ENCODE measurements at regions not wholly inside any gene's neighbourhood (a gene's known extent, or its start where the extent isn't known, plus 50 kb on each side); places are given as distances from the start of the nearest gene placed in this dataset.

- DNase-seq (no peak), ATAC-seq (ENCODE audit: low read depth) (no peak)
- no peak overlapping the region for H3K27ac ChIP-seq (ENCODE audit: insufficient read depth, low read length)
- no peaks in the 10 kb centered on the region for H3K79me1 ChIP-seq (ENCODE audit: low read depth in 1 of 2, low read length in 2 of 2)
- WGBS, 2 experiments (ENCODE audit: extremely low coverage in 2 of 2, insufficient read length in 1 of 2), result no CpG with 5 or more reads among the region's 1 CpG
- H3K4me3 ChIP-seq (ENCODE audit: insufficient read depth, low read depth, low read length), result no peak overlapping the region
- no peak overlapping the region for H2AK9ac ChIP-seq (replicated peaks; ENCODE audit: low read depth, low read length, poor library complexity)
- no peak overlapping the region for H3K14ac ChIP-seq (replicated peaks; ENCODE audit: low read depth, low read length)
- no peak overlapping the region for H2AK5ac ChIP-seq (ENCODE audit: low read depth, low read length)
- intact Hi-C loops (cut with micrococcal nuclease) (no loop called here), dilution Hi-C loops (cut with HindIII; ENCODE audit: low sequenced_read_pairs, unreplicated experiment) (no loop called here), in situ Hi-C loops (cut with MboI; ENCODE audit: low sequenced_read_pairs) (no loop called here)
- no peak overlapping the region for H3K56ac ChIP-seq (ENCODE audit: extremely low read depth, insufficient read depth, low read length)
- ChIA-PET CTCF (no interaction called here), POLR2A (ENCODE audit: unreplicated experiment) (no interaction called here)
- no peak overlapping the region for H2BK120ac ChIP-seq (ENCODE audit: low read depth, low read length)
- no peak overlapping the region for H2BK20ac ChIP-seq (ENCODE audit: low read depth, low read length)
- no peak overlapping the region for H2AFZ ChIP-seq (replicated peaks; ENCODE audit: low read length, poor library complexity)
- H3K4ac ChIP-seq (ENCODE audit: low read depth, low read length), result no peak overlapping the region
- H3K4me2 ChIP-seq (ENCODE audit: low read depth, low read length), result no peak overlapping the region
- no peak overlapping the region for H4K91ac ChIP-seq (ENCODE audit: insufficient read depth, low read depth, low read length)
- H3K18ac ChIP-seq (ENCODE audit: low read depth, low read length), result no peak overlapping the region
- H3K4me1 ChIP-seq (ENCODE audit: control insufficient read depth, insufficient read depth, low read length), result no peaks in the 10 kb centered on the region
- BruUV-seq (replicated peaks), result no TSS peak
- no peak overlapping the region for H3K23ac ChIP-seq (ENCODE audit: low read depth, low read length)
- no peaks in the 10 kb centered on the region for H3K36me3 ChIP-seq (ENCODE audit: control insufficient read depth, insufficient read depth, low read length)
- no peak overlapping the region for H4K5ac ChIP-seq (ENCODE audit: low read depth, low read length)
- H3K9me3 ChIP-seq (ENCODE audit: control insufficient read depth, insufficient read depth, low read length), result peaks cover 15% of the 10 kb centered on the region
- H3K9ac ChIP-seq (ENCODE audit: low read depth, low read length), result no peak overlapping the region
- no peaks in the 10 kb centered on the region for H4K20me1 ChIP-seq (ENCODE audit: insufficient read depth, low read length)
- no peak overlapping the region for H2BK15ac ChIP-seq (ENCODE audit: low read depth, low read length)
- no peaks in the 10 kb centered on the region for H3K9me1 ChIP-seq (ENCODE audit: insufficient read depth, low read length)
- TF ChIP-seq SMC3 (IDR thresholded peaks at IDR 0.05; ENCODE audit: low read depth, low read length), result no peak
- no peak for TF ChIP-seq RCOR1 (IDR thresholded peaks at IDR 0.05; ENCODE audit: insufficient replicate concordance, low read length)
- no peak for TF ChIP-seq NFE2L2 (IDR thresholded peaks at IDR 0.05; ENCODE audit: low read depth, low read length)
- no peak for TF ChIP-seq MXI1 (IDR thresholded peaks at IDR 0.05; ENCODE audit: borderline replicate concordance, low read depth, low read length)
- no peak for TF ChIP-seq RAD21 (IDR thresholded peaks at IDR 0.05; ENCODE audit: low read length)
- H4K8ac ChIP-seq (ENCODE audit: low read depth in 2 of 2, low read length in 2 of 2), result no peak overlapping the region
- H2BK5ac ChIP-seq (ENCODE audit: low read depth, low read length, poor library complexity, severe bottlenecking), result no peak overlapping the region
- H3K27me3 ChIP-seq (ENCODE audit: control insufficient read depth, insufficient read depth, low read length), result no peaks in the 10 kb centered on the region
Measured at GRCh38 chr9:23577611-23578010, 248.4 kb downstream of the ELAVL2 start.

Measured in IMR-90 (cell line).